ENCODE measurements at regions not wholly inside any gene's neighbourhood (a gene's known extent, or its start where the extent isn't known, plus 50 kb on each side); places are given as distances from the start of the nearest gene placed in this dataset.
"Not testable (repeated sequence)": the region's sequence is repeated elsewhere in the genome, so short reads cannot be mapped to it uniquely, and the experiment has no call there.

GRCh38 chr4:53959343-53960120, 104.9 kb downstream of the CHIC2 start:
- DNase-seq, result no peak
- no peak overlapping the region for H3K4me3 Mint-ChIP-seq
- no peaks in the 10 kb centered on the region for H3K9me3 Mint-ChIP-seq
- no peaks in the 10 kb centered on the region for H3K36me3 Mint-ChIP-seq (ENCODE audit: insufficient read depth)
- no peak overlapping the region for H3K27ac Mint-ChIP-seq
- ATAC-seq (replicated peaks), result no peak
- no peaks in the 10 kb centered on the region for H3K27me3 Mint-ChIP-seq
- no peaks in the 10 kb centered on the region for H3K4me1 Mint-ChIP-seq (ENCODE audit: low read depth in 2 of 2)

GRCh38 chr4:53956454-53956853, 108.0 kb downstream of the CHIC2 start:
- no peak overlapping the region for H3K4me3 Mint-ChIP-seq
- ATAC-seq (replicated peaks) (no peak), DNase-seq (no peak)
- no peak overlapping the region for H3K27ac Mint-ChIP-seq
- no peaks in the 10 kb centered on the region for H3K36me3 Mint-ChIP-seq (ENCODE audit: insufficient read depth)
- H3K9me3 Mint-ChIP-seq, result no peaks in the 10 kb centered on the region
- no peaks in the 10 kb centered on the region for H3K4me1 Mint-ChIP-seq (ENCODE audit: low read depth in 2 of 2)
- no peaks in the 10 kb centered on the region for H3K27me3 Mint-ChIP-seq

- ATAC-seq (replicated peaks), result no peak
- Mint-ChIP-seq H3K4me1 (ENCODE audit: low read depth in 2 of 2) (no peaks in the 10 kb centered on the region), H3K4me3 (no peak overlapping the region), H3K27me3 (no peaks in the 10 kb centered on the region), H3K9me3 (no peaks in the 10 kb centered on the region), H3K27ac (no peak overlapping the region), H3K36me3 (ENCODE audit: insufficient read depth) (no peaks in the 10 kb centered on the region)
- DNase-seq, result no peak
Measured at GRCh38 chr4:53956053-53956452, 108.4 kb downstream of the CHIC2 start.

- no peak for DNase-seq
- ATAC-seq (replicated peaks), result no peak
- H3K27ac Mint-ChIP-seq, result no peak overlapping the region
- no peak overlapping the region for H3K4me3 Mint-ChIP-seq
- H3K27me3 Mint-ChIP-seq, result peaks cover 6 to 16% of the 10 kb centered on the region in 2 donors
- H3K9me3 Mint-ChIP-seq, result no peaks in the 10 kb centered on the region
- no peaks in the 10 kb centered on the region for H3K4me1 Mint-ChIP-seq (ENCODE audit: low read depth in 2 of 2)
- no peaks in the 10 kb centered on the region for H3K36me3 Mint-ChIP-seq (ENCODE audit: insufficient read depth)
Measured at GRCh38 chr4:53951414-53951813, 113.0 kb downstream of the CHIC2 start.

- Mint-ChIP-seq H3K4me3 (no peak overlapping the region), H3K27ac (peak overlapping the region in 1 of 2 donors; percentile 67), H3K27me3 (peaks cover 6 to 16% of the 10 kb centered on the region in 2 donors), H3K9me3 (peaks cover 0 to 3% of the 10 kb centered on the region in 2 donors), H3K4me1 (ENCODE audit: low read depth in 2 of 2) (no peaks in the 10 kb centered on the region), H3K36me3 (ENCODE audit: insufficient read depth) (no peaks in the 10 kb centered on the region)
- ATAC-seq (replicated peaks), result no peak
- DNase-seq, result no peak
Measured at GRCh38 chr4:53943345-53944085, 120.9 kb downstream of the CHIC2 start.

- Mint-ChIP-seq H3K4me1 (ENCODE audit: low read depth in 2 of 2) (no peaks in the 10 kb centered on the region), H3K27ac (no peak overlapping the region), H3K36me3 (ENCODE audit: insufficient read depth) (no peaks in the 10 kb centered on the region), H3K9me3 (peaks cover 0 to 3% of the 10 kb centered on the region in 2 donors), H3K27me3 (peaks cover 0 to 8% of the 10 kb centered on the region in 2 donors), H3K4me3 (no peak overlapping the region)
- no peak for DNase-seq
- ATAC-seq (replicated peaks), result no peak
Measured at GRCh38 chr4:53942712-53943111, 121.7 kb downstream of the CHIC2 start.

GRCh38 chr4:53941331-53941730, 123.1 kb downstream of the CHIC2 start:
- H3K4me3 Mint-ChIP-seq, result no peak overlapping the region
- DNase-seq (no peak), ATAC-seq (replicated peaks) (no peak)
- no peak overlapping the region for H3K27ac Mint-ChIP-seq
- H3K27me3 Mint-ChIP-seq, result no peaks in the 10 kb centered on the region
- no peaks in the 10 kb centered on the region for H3K4me1 Mint-ChIP-seq (ENCODE audit: low read depth in 2 of 2)
- peaks cover 0 to 3% of the 10 kb centered on the region in 2 donors for H3K9me3 Mint-ChIP-seq
- H3K36me3 Mint-ChIP-seq (ENCODE audit: insufficient read depth), result no peaks in the 10 kb centered on the region

GRCh38 chr4:53939892-53940291, 124.5 kb downstream of the CHIC2 start:
- not testable (repeated sequence) for H3K9me3 Mint-ChIP-seq; ATAC-seq (replicated peaks); H3K4me3 Mint-ChIP-seq; H3K27ac Mint-ChIP-seq; H3K4me1 Mint-ChIP-seq (ENCODE audit: low read depth in 2 of 2); H3K36me3 Mint-ChIP-seq (ENCODE audit: insufficient read depth); H3K27me3 Mint-ChIP-seq; DNase-seq

GRCh38 chr4:53937918-53938317, 126.5 kb downstream of the CHIC2 start:
- Mint-ChIP-seq H3K36me3 (ENCODE audit: insufficient read depth) (no peaks in the 10 kb centered on the region), H3K27me3 (no peaks in the 10 kb centered on the region)

GRCh38 chr4:53937327-53937726, 127.1 kb downstream of the CHIC2 start:
- no peaks in the 10 kb centered on the region for H3K4me1 Mint-ChIP-seq (ENCODE audit: low read depth in 2 of 2)
- H3K4me3 Mint-ChIP-seq, result no peak overlapping the region
- no peak overlapping the region for H3K27ac Mint-ChIP-seq
- H3K27me3 Mint-ChIP-seq, result no peaks in the 10 kb centered on the region
- H3K36me3 Mint-ChIP-seq (ENCODE audit: insufficient read depth), result no peaks in the 10 kb centered on the region
- DNase-seq (no peak), ATAC-seq (replicated peaks) (no peak)
- peaks cover 0 to 3% of the 10 kb centered on the region in 2 donors for H3K9me3 Mint-ChIP-seq

More at GRCh38 chr4:53937918-53938317, 126.5 kb downstream of the CHIC2 start:
- H3K4me1 Mint-ChIP-seq (ENCODE audit: low read depth in 2 of 2), result no peaks in the 10 kb centered on the region
- peaks cover 0 to 3% of the 10 kb centered on the region in 2 donors for H3K9me3 Mint-ChIP-seq
- H3K27ac Mint-ChIP-seq, result no peak overlapping the region
- no peak overlapping the region for H3K4me3 Mint-ChIP-seq
- DNase-seq (no peak), ATAC-seq (replicated peaks) (no peak)

GRCh38 chr4:53935780-53936179, 128.6 kb downstream of the CHIC2 start:
- no peak overlapping the region for H3K4me3 Mint-ChIP-seq
- H3K36me3 Mint-ChIP-seq (ENCODE audit: insufficient read depth), result no peaks in the 10 kb centered on the region
- H3K27ac Mint-ChIP-seq, result no peak overlapping the region
- H3K9me3 Mint-ChIP-seq, result peaks cover 0 to 3% of the 10 kb centered on the region in 2 donors
- H3K4me1 Mint-ChIP-seq (ENCODE audit: low read depth in 2 of 2), result no peaks in the 10 kb centered on the region
- DNase-seq, result no peak
- no peaks in the 10 kb centered on the region for H3K27me3 Mint-ChIP-seq
- ATAC-seq (replicated peaks), result no peak

GRCh38 chr4:53932796-53933610, 131.4 kb downstream of the CHIC2 start:
- H3K27me3 Mint-ChIP-seq, result no peaks in the 10 kb centered on the region
- ATAC-seq (replicated peaks), result no peak
- H3K36me3 Mint-ChIP-seq (ENCODE audit: insufficient read depth), result no peaks in the 10 kb centered on the region
- H3K4me3 Mint-ChIP-seq, result no peak overlapping the region
- H3K4me1 Mint-ChIP-seq (ENCODE audit: low read depth in 2 of 2), result no peaks in the 10 kb centered on the region
- no peak for DNase-seq
- H3K9me3 Mint-ChIP-seq, result no peaks in the 10 kb centered on the region
- no peak overlapping the region for H3K27ac Mint-ChIP-seq

- ATAC-seq (replicated peaks), result no peak
- no peaks in the 10 kb centered on the region for H3K27me3 Mint-ChIP-seq
- H3K4me3 Mint-ChIP-seq, result no peak overlapping the region
- H3K9me3 Mint-ChIP-seq, result no peaks in the 10 kb centered on the region
- no peak for DNase-seq
- no peaks in the 10 kb centered on the region for H3K4me1 Mint-ChIP-seq (ENCODE audit: low read depth in 2 of 2)
- no peak overlapping the region for H3K27ac Mint-ChIP-seq
- H3K36me3 Mint-ChIP-seq (ENCODE audit: insufficient read depth), result no peaks in the 10 kb centered on the region
Measured at GRCh38 chr4:53931461-53931961, 132.9 kb downstream of the CHIC2 start.

Data from effector memory CD8-positive, alpha-beta T cell (primary cell).